IMR-90 (cell line): ENCODE measurements at regions not wholly inside any gene's neighbourhood (a gene's known extent, or its start where the extent isn't known, plus 50 kb on each side); places are given as distances from the start of the nearest gene placed in this dataset.

Experiments
- ATAC-seq: fragments of 200-7000 bp; cut with Tn5 transposase; 2 replicates; pipeline ENCODE4 v1.9.1; 2020; ENCODE audit warnings: low read depth, mild to moderate bottlenecking, moderate library complexity
- BruUV-seq: library from RNA; stranded (reverse); fragments of 400-500 nt; replicated peaks from 2 replicates; lab custom pipeline; 2021; lab: Mats Ljungman, UMichigan
- CTCF ChIA-PET: fragments of 300-600 bp; formaldehyde crosslinking; extraction: SDS; loops from one replicate; lab custom pipeline; 2021; ENCODE audit warnings: antibody characterized with exemption; lab: Yijun Ruan, JAX
- POLR2A ChIA-PET: fragments of 300-600 bp; sonication (Branson Sonifier 250); formaldehyde crosslinking; loops from one replicate; lab custom pipeline; 2022; ENCODE audit warnings: antibody characterized with exemption; ENCODE audit not compliant: unreplicated experiment; lab: Charles Lee
- DNase-seq: peaks from one replicate; pipeline ENCODE4 v3.0.0; 2013
- H2AFZ ChIP-seq: replicated peaks from 2 replicates; pipeline ENCODE3; 2013; ENCODE audit warnings: low read length, mild to moderate bottlenecking; ENCODE audit not compliant: poor library complexity
- H2AK5ac ChIP-seq: 2 replicates; pipeline ENCODE4 v1.6.1; 2013; ENCODE audit warnings: low read depth, low read length, inconsistent platforms
- H2AK9ac ChIP-seq: replicated peaks from 2 replicates; pipeline ENCODE3; 2013; ENCODE audit warnings: mild to moderate bottlenecking, low read depth, low read length, moderate library complexity; ENCODE audit not compliant: poor library complexity
- H2BK120ac ChIP-seq: 2 replicates; pipeline ENCODE4 v1.6.1; 2013; ENCODE audit warnings: low read depth, low read length, inconsistent platforms
- H2BK15ac ChIP-seq: 3 replicates; pipeline ENCODE4 v1.6.1; 2013; ENCODE audit warnings: low read depth, low read length, inconsistent platforms
- H2BK20ac ChIP-seq: 2 replicates; pipeline ENCODE4 v1.6.1; 2013; ENCODE audit warnings: low read depth, mild to moderate bottlenecking, inconsistent platforms, low read length, moderate library complexity
- H2BK5ac ChIP-seq: 2 replicates; pipeline ENCODE4 v1.6.1; 2013; ENCODE audit warnings: mild to moderate bottlenecking, low read depth, low read length, inconsistent platforms; ENCODE audit not compliant: poor library complexity, severe bottlenecking
- H3K14ac ChIP-seq: replicated peaks from 2 replicates; pipeline ENCODE4 v1.6.1; 2013; ENCODE audit warnings: low read depth, low read length, inconsistent platforms
- H3K18ac ChIP-seq: 2 replicates; pipeline ENCODE4 v1.6.1; 2013; ENCODE audit warnings: low read depth, low read length, control low read depth
- H3K23ac ChIP-seq: 2 replicates; pipeline ENCODE4 v1.6.1; 2013; ENCODE audit warnings: low read depth, low read length, inconsistent platforms
- H3K27ac ChIP-seq: 2 replicates; pipeline ENCODE4 v1.5.1; 2013; ENCODE audit warnings: mild to moderate bottlenecking, control low read depth, low read length; ENCODE audit not compliant: insufficient read depth
- H3K27me3 ChIP-seq: 2 replicates; pipeline ENCODE4 v1.6.1; 2013; ENCODE audit warnings: low read length; ENCODE audit not compliant: control insufficient read depth, insufficient read depth
- H3K36me3 ChIP-seq: 2 replicates; pipeline ENCODE4 v1.6.1; 2013; ENCODE audit warnings: low read length, mixed read lengths; ENCODE audit not compliant: control insufficient read depth, insufficient read depth
- H3K4ac ChIP-seq: 2 replicates; pipeline ENCODE4 v1.6.1; 2013; ENCODE audit warnings: low read depth, low read length, inconsistent platforms
- H3K4me1 ChIP-seq: 2 replicates; pipeline ENCODE4 v1.6.1; 2013; ENCODE audit warnings: low read length, mixed read lengths; ENCODE audit not compliant: control insufficient read depth, insufficient read depth
- H3K4me2 ChIP-seq: 2 replicates; pipeline ENCODE4 v1.6.1; 2013; ENCODE audit warnings: low read depth, mild to moderate bottlenecking, control low read depth, low read length, moderate library complexity
- H3K4me3 ChIP-seq: 2 replicates; pipeline ENCODE4 v1.5.1; 2013; ENCODE audit warnings: low read depth, mild to moderate bottlenecking, control low read depth, low read length, moderate library complexity; ENCODE audit not compliant: insufficient read depth
- H3K56ac ChIP-seq: 2 replicates; pipeline ENCODE4 v1.6.1; 2013; ENCODE audit warnings: low read length, inconsistent platforms; ENCODE audit not compliant: insufficient read depth; ENCODE audit errors: extremely low read depth
- H3K79me1 ChIP-seq, 2 experiments: 2 replicates each; pipeline ENCODE4 v1.6.1; 2013; ENCODE audit warnings: low read length in 2 of 2, inconsistent platforms in 1 of 2, low read depth in 1 of 2
- H3K9ac ChIP-seq: 2 replicates; pipeline ENCODE4 v1.6.1; 2013; ENCODE audit warnings: low read depth, low read length, control low read depth
- H3K9me1 ChIP-seq: 2 replicates; pipeline ENCODE4 v1.6.1; 2013; ENCODE audit warnings: low read length, inconsistent platforms; ENCODE audit not compliant: insufficient read depth
- H3K9me3 ChIP-seq: 2 replicates; pipeline ENCODE4 v1.6.1; 2013; ENCODE audit warnings: low read length; ENCODE audit not compliant: control insufficient read depth, insufficient read depth
- H4K20me1 ChIP-seq: 2 replicates; pipeline ENCODE4 v1.6.1; 2013; ENCODE audit warnings: low read length, inconsistent platforms; ENCODE audit not compliant: insufficient read depth
- H4K5ac ChIP-seq: 2 replicates; pipeline ENCODE4 v1.6.1; 2013; ENCODE audit warnings: mild to moderate bottlenecking, low read depth, low read length, control low read depth
- H4K8ac ChIP-seq, 2 experiments: 2 replicates each; pipeline ENCODE4 v1.6.1; 2013; ENCODE audit warnings: low read depth in 2 of 2, low read length in 2 of 2, control low read depth in 1 of 2, inconsistent platforms in 1 of 2
- H4K91ac ChIP-seq: 2 replicates; pipeline ENCODE4 v1.6.1; 2013; ENCODE audit warnings: low read depth, low read length, inconsistent platforms; ENCODE audit not compliant: insufficient read depth
- MAZ ChIP-seq: IDR thresholded peaks from 2 replicates; pipeline ENCODE4 v1.6.1; 2012; ENCODE audit warnings: low read depth, mild to moderate bottlenecking, low read length, improper control_type of control experiment, moderate library complexity, borderline replicate concordance
- NFE2L2 ChIP-seq: fragments of 150-350 bp; IDR thresholded peaks from 2 replicates; pipeline ENCODE4 v1.6.1; 2016; ENCODE audit warnings: low read depth, mild to moderate bottlenecking, low read length
- WGBS, 2 experiments: methylation state at CpG; one replicate each; pipeline versions ENCODE4 v1.1.5 to v1.1.7; 2013; ENCODE audit warnings: missing lambda C conversion rate in 2 of 2; ENCODE audit not compliant: insufficient read length in 1 of 2; ENCODE audit errors: extremely low coverage in 2 of 2; 5-methylcytosine and 5-hydroxymethylcytosine counted together
- dilution Hi-C: fragments of 300-500 bp; cut with HindIII; formaldehyde crosslinking; loops from one replicate; pipeline ENCODE4 v1.14.3; 2018; ENCODE audit warnings: low sequenced_read_pairs; ENCODE audit not compliant: unreplicated experiment
- in situ Hi-C: fragments of 300-500 bp; cut with MboI; formaldehyde crosslinking; loops from 3 replicates; pipeline ENCODE4 v1.14.3; 2019; ENCODE audit warnings: low sequenced_read_pairs, inconsistent platforms, mixed read lengths
- intact Hi-C: fragments of 100-400 bp; cut with micrococcal nuclease; formaldehyde crosslinking; loops from 2 replicates; pipeline ENCODE4 v1.10.0; 2022

GRCh38 chr15:89385596-89386331 lies 51.1 kb upstream of the POLG start:
- no TSS peak for BruUV-seq
- POLR2A ChIA-PET = no interaction called here
- H3K27me3 ChIP-seq = peaks cover 74% of the 10 kb centered on the region

More at GRCh38 chr15:89385596-89386331, 51.1 kb upstream of the POLG start:
- Histone ChIP-seq H2AFZ (no peak overlapping the region), H3K36me3 (no peaks in the 10 kb centered on the region), H3K23ac (no peak overlapping the region), H3K9ac (no peak overlapping the region), H2AK9ac (no peak overlapping the region), H3K4ac (no peak overlapping the region), H2BK120ac (no peak overlapping the region), H3K4me2 (no peak overlapping the region), H4K5ac (no peak overlapping the region), H3K9me1 (no peaks in the 10 kb centered on the region), H3K56ac (no peak overlapping the region), H2BK5ac (no peak overlapping the region), H3K4me1 (no peaks in the 10 kb centered on the region), H2AK5ac (no peak overlapping the region), H3K18ac (no peak overlapping the region), H3K14ac (no peak overlapping the region), H4K20me1 (no peaks in the 10 kb centered on the region), H4K8ac (no peak overlapping the region), H4K91ac (no peak overlapping the region), H3K27ac (no peak overlapping the region), H3K4me3 (no peak overlapping the region), H2BK15ac (no peak overlapping the region), H2BK20ac (no peak overlapping the region), H3K9me3 (no peaks in the 10 kb centered on the region; the same call in 1 of the 2 replicates), H3K79me1 (no peaks in the 10 kb centered on the region)
- DNase-seq (no peak), ATAC-seq (no peak)
- CTCF ChIA-PET = interaction anchor here (0.7 kb wide), 1 partner anchor 27 kb away, joined by 3 read pairs; no protein-coding TSS in a partner anchor
- in situ Hi-C loops (no loop called here), dilution Hi-C loops (no loop called here), intact Hi-C loops (no loop called here)
- TF ChIP-seq NFE2L2 (no peak), MAZ (no peak)
- WGBS, 2 experiments = 14% methylated on average over 1 of the region's 10 CpGs; no CpG with 5 or more reads in 1 of the 2 experiments
